Right renal pelvis (tissue), 4 donors: ENCODE measurements at regions not wholly inside any gene's neighbourhood (a gene's known extent, or its start where the extent isn't known, plus 50 kb on each side); places are given as distances from the start of the nearest gene placed in this dataset.

ENCODE experiments used
- DNase-seq, 4 donors: peaks; one replicate each; pipeline ENCODE4 v3.0.0-alpha.2; 2013; ENCODE audit warnings: low read depth in 4 of 4, low spot score in 3 of 4, missing footprints in 1 of 4

GRCh38 chr11:93248602-93249001, 50.8 kb upstream of the SLC36A4 start:
- DNase-seq: no peak

- DNase-seq: no peak
Observed at GRCh38 chr11:93249459-93250220, 51.8 kb upstream of the SLC36A4 start.

- DNase-seq: no peak
Observed at GRCh38 chr11:93250326-93250725, 52.5 kb upstream of the SLC36A4 start.

- no peak for DNase-seq
Observed at GRCh38 chr11:93251922-93252321, 54.1 kb upstream of the SLC36A4 start.

GRCh38 chr11:93253111-93253510, 55.3 kb upstream of the SLC36A4 start:
- no peak for DNase-seq

- DNase-seq: no peak
Observed at GRCh38 chr11:93256623-93257022, 58.8 kb upstream of the SLC36A4 start.

- no peak for DNase-seq
Observed at GRCh38 chr11:93267383-93267782, 63.2 kb upstream of the DEUP1 start.

GRCh38 chr11:93268287-93269040, 62.1 kb upstream of the DEUP1 start:
- no peak for DNase-seq

GRCh38 chr11:93271596-93271995, 58.9 kb upstream of the DEUP1 start:
- DNase-seq: no peak

- DNase-seq: no peak
Observed at GRCh38 chr11:93274851-93275250, 55.7 kb upstream of the DEUP1 start.

- no peak for DNase-seq
Observed at GRCh38 chr11:93278976-93279375, 51.6 kb upstream of the DEUP1 start.

- peak in 3 of 4 donors; percentile 16 to 64 (median 62) for DNase-seq
Observed at GRCh38 chr11:93279851-93280347, 50.6 kb upstream of the DEUP1 start.
